ENCODE measurements at regions not wholly inside any gene's neighbourhood (a gene's known extent, or its start where the extent isn't known, plus 50 kb on each side); places are given as distances from the start of the nearest gene placed in this dataset.

GRCh38 chr9:80004714-80005113 lies 432.9 kb downstream of the TLE4 start:
- Histone ChIP-seq H3K4me3 (ENCODE audit: low read length in 2 of 2) (no peak overlapping the region), H3K27me3 (ENCODE audit: control insufficient read depth in 2 of 2, insufficient read depth in 1 of 2, low read length in 1 of 2) (no peaks in the 10 kb centered on the region), H3K4me1 (ENCODE audit: control insufficient read depth in 2 of 2, insufficient read depth in 2 of 2, low read length in 2 of 2) (no peaks in the 10 kb centered on the region), H3K27ac (ENCODE audit: low read depth in 1 of 2, low read length in 1 of 2) (no peak overlapping the region), H3K36me3 (ENCODE audit: control insufficient read depth in 2 of 2, insufficient read depth in 2 of 2, low read length in 1 of 2) (no peaks in the 10 kb centered on the region), H3K9me3 (ENCODE audit: control insufficient read depth in 2 of 2, insufficient read depth in 1 of 2, low read length in 1 of 2) (no peaks in the 10 kb centered on the region)
- DNase-seq (ENCODE audit: low read depth in 6 of 9, low spot score in 9 of 9), result no peak

- no peaks in the 10 kb centered on the region for H3K27me3 ChIP-seq (ENCODE audit: control insufficient read depth in 2 of 2, insufficient read depth in 1 of 2, low read length in 1 of 2)
- no peaks in the 10 kb centered on the region for H3K4me1 ChIP-seq (ENCODE audit: control insufficient read depth in 2 of 2, insufficient read depth in 2 of 2, low read length in 2 of 2)
- DNase-seq (ENCODE audit: low read depth in 6 of 9, low spot score in 9 of 9), result no peak
- no peaks in the 10 kb centered on the region for H3K36me3 ChIP-seq (ENCODE audit: control insufficient read depth in 2 of 2, insufficient read depth in 2 of 2, low read length in 1 of 2)
- no peaks in the 10 kb centered on the region for H3K9me3 ChIP-seq (ENCODE audit: control insufficient read depth in 2 of 2, insufficient read depth in 1 of 2, low read length in 1 of 2)
- no peak overlapping the region for H3K4me3 ChIP-seq (ENCODE audit: low read length in 2 of 2)
- no peak overlapping the region for H3K27ac ChIP-seq (ENCODE audit: low read depth in 1 of 2, low read length in 1 of 2)
- 73% methylated on average over 1 of the region's 1 CpG for WGBS
Observed at GRCh38 chr9:79990536-79990935, 418.8 kb downstream of the TLE4 start.

DNA sequence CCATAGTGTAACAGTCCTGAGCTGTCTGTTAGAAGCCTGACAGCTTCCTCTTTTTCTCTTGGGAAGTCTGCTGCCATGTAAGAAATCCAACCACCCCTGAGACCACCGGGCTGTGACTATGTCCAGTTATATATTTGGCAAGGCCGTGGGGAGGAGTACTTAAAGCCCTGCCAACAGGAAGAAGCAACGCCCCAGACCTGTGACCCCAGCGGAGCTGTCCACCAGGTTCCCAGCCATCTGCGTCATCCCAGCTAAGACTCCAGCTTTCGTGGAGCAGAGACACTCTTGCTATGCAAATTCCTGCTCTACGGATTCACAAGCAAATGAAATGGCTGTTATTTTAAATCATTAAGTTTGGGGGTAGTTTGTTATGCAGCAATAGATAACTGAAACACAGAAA lies 417.3 kb downstream of the TLE4 start:
- H3K9me3 ChIP-seq (ENCODE audit: control insufficient read depth in 2 of 2, insufficient read depth in 1 of 2, low read length in 1 of 2), result no peaks in the 10 kb centered on the region
- no peak for DNase-seq (ENCODE audit: low read depth in 6 of 9, low spot score in 9 of 9)
- no peaks in the 10 kb centered on the region for H3K36me3 ChIP-seq (ENCODE audit: control insufficient read depth in 2 of 2, insufficient read depth in 2 of 2, low read length in 1 of 2)
- 85% methylated on average over 7 of the region's 7 CpGs for WGBS
- H3K4me1 ChIP-seq (ENCODE audit: control insufficient read depth in 2 of 2, insufficient read depth in 2 of 2, low read length in 2 of 2), result no peaks in the 10 kb centered on the region
- H3K27me3 ChIP-seq (ENCODE audit: control insufficient read depth in 2 of 2, insufficient read depth in 1 of 2, low read length in 1 of 2), result no peaks in the 10 kb centered on the region
- no peak overlapping the region for H3K27ac ChIP-seq (ENCODE audit: low read depth in 1 of 2, low read length in 1 of 2)
- H3K4me3 ChIP-seq (ENCODE audit: low read length in 2 of 2), result no peak overlapping the region

DNA sequence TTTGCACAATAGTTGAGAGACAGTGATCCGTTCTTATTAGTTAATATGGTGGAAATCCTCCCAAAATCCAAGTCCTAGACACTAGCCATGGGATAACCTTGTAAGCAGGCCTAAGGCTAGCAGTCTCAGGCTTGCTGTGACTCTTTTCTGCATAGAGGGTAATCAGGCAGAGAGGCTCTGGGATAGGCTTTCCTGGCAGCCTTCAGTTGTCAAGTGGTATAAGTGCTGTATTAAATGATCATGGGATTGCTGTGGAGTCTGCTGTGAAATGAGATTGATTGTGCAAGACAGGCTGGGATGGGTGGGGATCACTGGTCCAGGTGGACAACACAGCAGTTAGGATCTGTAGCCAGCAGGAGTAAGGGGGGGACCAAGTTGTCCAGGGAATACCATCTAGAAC lies 416.4 kb downstream of the TLE4 start:
- WGBS, result 93% methylated on average over 1 of the region's 1 CpG

DNA sequence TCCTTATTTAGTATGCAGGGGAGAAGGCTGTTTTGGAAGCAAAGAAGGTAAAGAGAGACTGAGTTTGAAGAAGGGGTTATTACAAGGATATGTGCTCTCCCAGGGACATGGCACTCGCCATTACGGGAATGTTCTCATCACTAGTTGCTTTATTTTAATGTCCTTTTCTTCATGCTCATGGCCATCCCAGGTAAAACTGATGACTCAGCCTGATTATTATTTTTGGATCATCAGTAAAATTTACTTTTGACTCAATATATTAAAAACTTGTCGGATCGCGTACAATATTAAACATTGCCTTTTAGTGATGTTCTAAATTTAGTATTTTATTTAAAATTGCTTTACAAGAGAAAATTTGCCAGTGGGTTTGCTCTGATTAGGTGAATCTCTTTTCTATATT lies 414.7 kb downstream of the TLE4 start:
- Histone ChIP-seq H3K27ac (ENCODE audit: low read depth in 1 of 2, low read length in 1 of 2) (no peak overlapping the region), H3K36me3 (ENCODE audit: control insufficient read depth in 2 of 2, insufficient read depth in 2 of 2, low read length in 1 of 2) (no peaks in the 10 kb centered on the region), H3K27me3 (ENCODE audit: control insufficient read depth in 2 of 2, insufficient read depth in 1 of 2, low read length in 1 of 2) (no peaks in the 10 kb centered on the region), H3K9me3 (ENCODE audit: control insufficient read depth in 2 of 2, insufficient read depth in 1 of 2, low read length in 1 of 2) (no peaks in the 10 kb centered on the region), H3K4me1 (ENCODE audit: control insufficient read depth in 2 of 2, insufficient read depth in 2 of 2, low read length in 2 of 2) (no peaks in the 10 kb centered on the region), H3K4me3 (ENCODE audit: low read length in 2 of 2) (no peak overlapping the region)
- no peak for DNase-seq (ENCODE audit: low read depth in 6 of 9, low spot score in 9 of 9)
- 98% methylated on average over 5 of the region's 5 CpGs for WGBS

More for the DNA sequence above, 416.4 kb downstream of the TLE4 start:
- no peak overlapping the region for H3K27ac ChIP-seq (ENCODE audit: low read depth in 1 of 2, low read length in 1 of 2)
- no peaks in the 10 kb centered on the region for H3K36me3 ChIP-seq (ENCODE audit: control insufficient read depth in 2 of 2, insufficient read depth in 2 of 2, low read length in 1 of 2)
- DNase-seq (ENCODE audit: low read depth in 6 of 9, low spot score in 9 of 9), result no peak
- no peaks in the 10 kb centered on the region for H3K4me1 ChIP-seq (ENCODE audit: control insufficient read depth in 2 of 2, insufficient read depth in 2 of 2, low read length in 2 of 2)
- no peak overlapping the region for H3K4me3 ChIP-seq (ENCODE audit: low read length in 2 of 2)
- H3K9me3 ChIP-seq (ENCODE audit: control insufficient read depth in 2 of 2, insufficient read depth in 1 of 2, low read length in 1 of 2), result no peaks in the 10 kb centered on the region
- H3K27me3 ChIP-seq (ENCODE audit: control insufficient read depth in 2 of 2, insufficient read depth in 1 of 2, low read length in 1 of 2), result no peaks in the 10 kb centered on the region

- Histone ChIP-seq H3K9me3 (ENCODE audit: control insufficient read depth in 2 of 2, insufficient read depth in 1 of 2, low read length in 1 of 2) (no peaks in the 10 kb centered on the region), H3K4me3 (ENCODE audit: low read length in 2 of 2) (no peak overlapping the region), H3K27me3 (ENCODE audit: control insufficient read depth in 2 of 2, insufficient read depth in 1 of 2, low read length in 1 of 2) (no peaks in the 10 kb centered on the region), H3K27ac (ENCODE audit: low read depth in 1 of 2, low read length in 1 of 2) (no peak overlapping the region), H3K36me3 (ENCODE audit: control insufficient read depth in 2 of 2, insufficient read depth in 2 of 2, low read length in 1 of 2) (no peaks in the 10 kb centered on the region), H3K4me1 (ENCODE audit: control insufficient read depth in 2 of 2, insufficient read depth in 2 of 2, low read length in 2 of 2) (no peaks in the 10 kb centered on the region)
- DNase-seq (ENCODE audit: low read depth in 6 of 9, low spot score in 9 of 9), result no peak
- 97% methylated on average over 5 of the region's 5 CpGs for WGBS
Observed at GRCh38 chr9:79985772-79986171, 414.0 kb downstream of the TLE4 start.

DNA sequence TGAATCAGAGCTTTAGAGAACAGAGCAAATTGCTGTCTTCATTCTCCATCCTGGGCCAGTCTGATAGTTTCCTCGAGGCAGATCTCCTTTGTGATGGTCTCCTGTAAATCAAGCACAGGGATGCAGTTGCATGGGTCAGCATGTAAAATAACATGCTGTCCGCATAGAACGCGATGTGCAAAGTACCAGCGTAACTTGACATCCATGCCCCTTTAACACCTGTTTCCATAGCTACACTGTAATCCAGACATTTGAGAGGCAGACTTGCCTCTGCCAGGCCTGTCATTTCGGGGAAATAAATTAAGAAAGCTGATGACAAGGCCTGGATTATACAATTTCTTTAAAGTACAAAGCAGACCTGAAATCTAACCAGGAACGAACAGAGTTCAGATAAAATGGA lies 413.5 kb downstream of the TLE4 start:
- DNase-seq (ENCODE audit: low read depth in 6 of 9, low spot score in 9 of 9), result no peak
- H3K27me3 ChIP-seq (ENCODE audit: control insufficient read depth in 2 of 2, insufficient read depth in 1 of 2, low read length in 1 of 2), result no peaks in the 10 kb centered on the region
- no peaks in the 10 kb centered on the region for H3K36me3 ChIP-seq (ENCODE audit: control insufficient read depth in 2 of 2, insufficient read depth in 2 of 2, low read length in 1 of 2)
- H3K4me3 ChIP-seq (ENCODE audit: low read length in 2 of 2), result no peak overlapping the region
- 95% methylated on average over 7 of the region's 7 CpGs for WGBS
- no peaks in the 10 kb centered on the region for H3K4me1 ChIP-seq (ENCODE audit: control insufficient read depth in 2 of 2, insufficient read depth in 2 of 2, low read length in 2 of 2)
- no peaks in the 10 kb centered on the region for H3K9me3 ChIP-seq (ENCODE audit: control insufficient read depth in 2 of 2, insufficient read depth in 1 of 2, low read length in 1 of 2)
- H3K27ac ChIP-seq (ENCODE audit: low read depth in 1 of 2, low read length in 1 of 2), result no peak overlapping the region

GRCh38 chr9:79984429-79985067 lies 412.8 kb downstream of the TLE4 start:
- DNase-seq (ENCODE audit: low read depth in 6 of 9, low spot score in 9 of 9), result no peak
- no peaks in the 10 kb centered on the region for H3K9me3 ChIP-seq (ENCODE audit: control insufficient read depth in 2 of 2, insufficient read depth in 1 of 2, low read length in 1 of 2)
- H3K27me3 ChIP-seq (ENCODE audit: control insufficient read depth in 2 of 2, insufficient read depth in 1 of 2, low read length in 1 of 2), result no peaks in the 10 kb centered on the region
- no peaks in the 10 kb centered on the region for H3K36me3 ChIP-seq (ENCODE audit: control insufficient read depth in 2 of 2, insufficient read depth in 2 of 2, low read length in 1 of 2)
- H3K4me1 ChIP-seq (ENCODE audit: control insufficient read depth in 2 of 2, insufficient read depth in 2 of 2, low read length in 2 of 2), result no peaks in the 10 kb centered on the region
- 94% methylated on average over 4 of the region's 4 CpGs for WGBS
- no peak overlapping the region for H3K4me3 ChIP-seq (ENCODE audit: low read length in 2 of 2)
- H3K27ac ChIP-seq (ENCODE audit: low read depth in 1 of 2, low read length in 1 of 2), result no peak overlapping the region

DNA sequence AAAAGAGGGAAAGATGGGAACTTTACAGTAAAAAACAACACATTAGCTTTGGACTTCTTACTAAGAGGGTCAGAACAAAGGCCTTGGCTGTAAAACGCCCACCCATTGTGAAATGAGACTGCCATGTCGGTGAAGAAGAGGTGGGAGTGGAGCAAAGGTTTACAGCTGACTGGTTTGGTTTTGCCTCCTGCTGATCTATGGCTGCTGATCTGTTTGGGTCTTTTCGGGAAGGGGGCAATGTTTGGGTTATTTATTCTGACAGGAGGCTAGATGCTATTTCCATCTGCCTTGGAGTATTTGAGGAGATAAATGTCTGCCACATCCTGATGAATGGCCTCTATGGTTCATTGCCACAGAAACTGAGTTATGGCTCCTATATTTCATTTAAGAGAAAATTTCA lies 408.7 kb downstream of the TLE4 start:
- H3K36me3 ChIP-seq (ENCODE audit: control insufficient read depth in 2 of 2, insufficient read depth in 2 of 2, low read length in 1 of 2), result no peaks in the 10 kb centered on the region
- H3K4me1 ChIP-seq (ENCODE audit: control insufficient read depth in 2 of 2, insufficient read depth in 2 of 2, low read length in 2 of 2), result no peaks in the 10 kb centered on the region
- no peak overlapping the region for H3K27ac ChIP-seq (ENCODE audit: low read depth in 1 of 2, low read length in 1 of 2)
- WGBS, result 85% methylated on average over 3 of the region's 3 CpGs
- no peaks in the 10 kb centered on the region for H3K9me3 ChIP-seq (ENCODE audit: control insufficient read depth in 2 of 2, insufficient read depth in 1 of 2, low read length in 1 of 2)
- no peak for DNase-seq (ENCODE audit: low read depth in 6 of 9, low spot score in 9 of 9)
- no peaks in the 10 kb centered on the region for H3K27me3 ChIP-seq (ENCODE audit: control insufficient read depth in 2 of 2, insufficient read depth in 1 of 2, low read length in 1 of 2)
- H3K4me3 ChIP-seq (ENCODE audit: low read length in 2 of 2), result no peak overlapping the region
